ENCODE measurements at regions not wholly inside any gene's neighbourhood (a gene's known extent, or its start where the extent isn't known, plus 50 kb on each side); places are given as distances from the start of the nearest gene placed in this dataset.

- intact Hi-C loops (cut with DNase I): no loop called here
- no peaks in the 10 kb centered on the region for H3K9me3 ChIP-seq
- no peaks in the 10 kb centered on the region for H3K27me3 ChIP-seq
- 91% methylated on average over 3 of the region's 3 CpGs for WGBS (ENCODE audit: insufficient coverage, low coverage, low lambda C conversion rate, missing lambda C conversion rate)
- no peak for TF ChIP-seq POLR2A (IDR thresholded peaks at IDR 0.05)
- TF ChIP-seq CTCF (IDR thresholded peaks at IDR 0.05): no peak
- no peaks in the 10 kb centered on the region for H3K36me3 ChIP-seq
- H3K4me1 ChIP-seq: no peaks in the 10 kb centered on the region
- DNase-seq (no peak), ATAC-seq (no peak)
- no peak overlapping the region for H3K4me3 ChIP-seq
- no peak overlapping the region for H3K27ac ChIP-seq
Measured at GRCh38 chr1:58391514-58391913, 155.0 kb downstream of the OMA1 start.

- no peaks in the 10 kb centered on the region for H3K9me3 ChIP-seq
- H3K27ac ChIP-seq: no peak overlapping the region
- 74% methylated on average over 5 of the region's 5 CpGs for WGBS (ENCODE audit: insufficient coverage, low coverage, low lambda C conversion rate, missing lambda C conversion rate)
- H3K27me3 ChIP-seq: no peaks in the 10 kb centered on the region
- intact Hi-C loops (cut with DNase I): no loop called here
- DNase-seq (no peak), ATAC-seq (no peak)
- H3K36me3 ChIP-seq: no peaks in the 10 kb centered on the region
- TF ChIP-seq CTCF (IDR thresholded peaks at IDR 0.05) (no peak), POLR2A (IDR thresholded peaks at IDR 0.05) (no peak)
- H3K4me3 ChIP-seq: no peak overlapping the region
- H3K4me1 ChIP-seq: no peaks in the 10 kb centered on the region
Measured at GRCh38 chr1:58391056-58391455, 155.5 kb downstream of the OMA1 start.

- Histone ChIP-seq H3K27ac (no peak overlapping the region), H3K4me1 (no peaks in the 10 kb centered on the region), H3K27me3 (no peaks in the 10 kb centered on the region), H3K36me3 (no peaks in the 10 kb centered on the region), H3K9me3 (no peaks in the 10 kb centered on the region), H3K4me3 (no peak overlapping the region)
- TF ChIP-seq POLR2A (IDR thresholded peaks at IDR 0.05): no peak
- no peak for TF ChIP-seq CTCF (IDR thresholded peaks at IDR 0.05)
- WGBS (ENCODE audit: insufficient coverage, low coverage, low lambda C conversion rate, missing lambda C conversion rate): no CpG with 5 or more reads among the region's 1 CpG
- ATAC-seq: no peak
- no peak for DNase-seq
- intact Hi-C loops (cut with DNase I): no loop called here
Measured at GRCh38 chr1:58390091-58390490, 156.4 kb downstream of the OMA1 start.

GRCh38 chr1:58380345-58380744 is 166.2 kb downstream of the OMA1 start:
- Histone ChIP-seq H3K9me3 (no peaks in the 10 kb centered on the region), H3K27ac (no peak overlapping the region), H3K27me3 (no peaks in the 10 kb centered on the region), H3K4me1 (no peaks in the 10 kb centered on the region), H3K36me3 (no peaks in the 10 kb centered on the region), H3K4me3 (no peak overlapping the region)
- no peak for TF ChIP-seq POLR2A (IDR thresholded peaks at IDR 0.05)
- no peak for TF ChIP-seq CTCF (IDR thresholded peaks at IDR 0.05)
- WGBS (ENCODE audit: insufficient coverage, low coverage, low lambda C conversion rate, missing lambda C conversion rate): 72% methylated on average over 2 of the region's 2 CpGs
- ATAC-seq: no peak
- DNase-seq: no peak
- intact Hi-C loops (cut with DNase I): no loop called here

- no peaks in the 10 kb centered on the region for H3K4me1 ChIP-seq
- no peak for DNase-seq
- no peaks in the 10 kb centered on the region for H3K9me3 ChIP-seq
- H3K27me3 ChIP-seq: no peaks in the 10 kb centered on the region
- intact Hi-C loops (cut with DNase I): no loop called here
- TF ChIP-seq CTCF (IDR thresholded peaks at IDR 0.05) (no peak), POLR2A (IDR thresholded peaks at IDR 0.05) (no peak)
- ATAC-seq: no peak
- no peaks in the 10 kb centered on the region for H3K36me3 ChIP-seq
- no peak overlapping the region for H3K27ac ChIP-seq
- H3K4me3 ChIP-seq: no peak overlapping the region
Measured at GRCh38 chr1:58367217-58367616, 179.3 kb downstream of the OMA1 start.
